GM18858 (cell line): ENCODE measurements at regions not wholly inside any gene's neighbourhood (a gene's known extent, or its start where the extent isn't known, plus 50 kb on each side); places are given as distances from the start of the nearest gene placed in this dataset.

Experiments used
- ATAC-seq: cut with Tn5 transposase; IDR thresholded peaks from one replicate; pipeline ENCODE4 v1.9.1; 2021; ENCODE audit not compliant: unreplicated experiment

DNA sequence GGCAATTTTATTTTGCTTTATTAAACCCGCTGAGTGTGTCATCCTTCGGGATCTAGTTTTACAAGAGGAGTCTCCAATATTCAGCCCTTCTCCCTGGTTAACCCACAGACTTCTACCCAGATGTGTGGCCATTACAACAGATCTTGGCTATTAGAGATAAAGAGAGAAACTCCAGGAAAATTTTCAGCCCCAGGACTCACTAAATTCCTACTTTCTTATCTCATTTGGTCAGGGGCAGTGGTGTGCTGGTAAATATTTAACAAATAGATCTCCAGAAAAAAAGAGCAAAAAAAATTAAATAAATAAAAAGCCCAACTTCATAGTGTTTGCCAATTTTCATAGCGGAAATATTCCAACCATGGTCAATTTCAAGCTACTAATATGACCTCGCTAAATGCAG is 168.4 kb downstream of the RND3 start:
- no peak for ATAC-seq

DNA sequence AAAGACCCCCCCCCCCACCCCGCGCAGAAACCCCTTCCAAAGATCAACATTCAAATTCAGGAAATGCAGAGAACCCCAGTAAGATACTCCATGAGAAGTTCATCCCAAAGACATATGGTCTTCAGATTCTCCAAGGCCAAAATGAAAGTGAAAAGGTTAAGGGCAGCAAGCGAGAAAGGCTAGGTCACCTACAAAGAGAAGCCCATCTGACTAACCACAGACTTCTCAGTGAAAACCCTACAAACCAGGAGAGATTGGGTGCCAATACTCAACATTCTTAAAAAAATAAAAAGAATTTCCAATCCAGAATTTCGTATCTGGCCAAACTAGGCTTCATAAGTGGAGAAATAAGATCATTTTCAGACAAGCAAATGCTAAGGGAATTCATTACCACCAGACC is 175.2 kb downstream of the RND3 start:
- ATAC-seq = no peak

DNA sequence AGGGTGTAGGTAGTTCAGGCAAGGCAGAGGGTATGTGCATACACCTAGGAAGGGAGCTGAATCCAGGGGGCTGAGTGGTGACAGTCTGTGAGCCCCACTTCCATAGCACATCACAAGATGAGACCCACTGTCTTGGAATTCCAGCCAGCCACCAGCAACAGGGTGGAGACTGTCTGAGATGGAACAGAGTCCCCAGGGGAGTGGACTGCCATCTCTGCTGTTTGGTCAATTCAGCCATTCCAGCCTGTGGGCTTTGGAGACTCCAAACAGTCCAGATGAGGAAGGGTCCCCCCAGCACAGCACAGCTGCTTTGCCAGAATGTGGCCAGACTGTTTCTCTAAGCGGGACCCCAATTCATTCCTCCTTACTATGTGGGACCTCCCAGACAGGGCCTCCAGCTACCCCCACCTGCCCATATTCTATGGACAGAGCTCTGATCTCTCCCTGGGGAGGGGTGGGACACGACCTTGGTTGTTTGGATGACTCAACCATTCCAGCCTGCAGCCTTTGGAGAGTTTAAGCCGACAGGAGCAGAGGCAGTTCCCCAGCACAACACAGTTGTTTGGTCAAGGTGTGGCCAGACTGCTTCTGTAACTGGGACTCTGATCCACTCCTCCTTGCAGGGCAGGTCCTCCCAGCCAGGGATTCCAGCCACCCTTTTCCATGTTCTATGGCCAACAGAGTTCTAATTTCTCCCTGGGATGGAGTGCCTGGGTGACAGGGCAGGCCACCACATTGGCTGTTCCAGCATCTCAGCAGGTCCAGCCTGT is 178.0 kb downstream of the RND3 start:
- ATAC-seq = no peak

DNA sequence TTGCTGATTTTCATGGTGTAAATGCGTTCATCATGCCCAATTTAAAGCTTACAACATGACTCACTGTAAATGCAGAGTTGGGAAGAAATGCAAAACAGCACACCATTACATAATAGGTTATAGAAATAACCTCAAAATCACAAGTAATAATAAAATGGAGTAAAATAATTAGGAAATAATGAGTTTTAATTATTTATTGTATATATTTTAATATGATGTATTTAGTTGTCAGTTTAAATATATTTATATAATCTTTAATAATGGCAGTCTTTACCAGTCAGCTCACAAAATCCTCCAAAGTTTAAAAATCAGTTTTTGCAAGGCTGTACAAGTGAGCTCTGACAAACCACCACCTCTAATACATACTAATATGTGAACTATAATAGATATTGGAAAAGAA is 180.2 kb downstream of the RND3 start:
- no peak for ATAC-seq

DNA sequence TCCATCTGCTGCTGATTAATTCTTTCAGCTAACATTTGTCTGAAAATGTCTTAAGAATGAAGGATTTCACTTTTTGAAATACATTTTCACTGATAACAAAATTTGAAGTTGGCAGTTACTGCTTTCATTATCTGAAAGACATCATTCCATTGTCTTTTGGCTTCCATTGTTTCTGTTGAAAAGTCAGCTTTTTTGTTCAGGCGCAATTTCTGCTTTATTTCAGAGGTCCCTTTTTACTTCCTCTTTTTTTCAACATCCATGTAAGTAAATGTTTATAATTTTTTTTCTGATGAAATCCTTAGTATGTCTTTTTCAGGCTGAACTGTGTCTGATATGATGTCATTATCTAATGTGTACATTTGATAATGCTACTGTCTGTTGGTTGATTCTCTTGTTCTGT is 184.2 kb downstream of the RND3 start:
- ATAC-seq = no peak

DNA sequence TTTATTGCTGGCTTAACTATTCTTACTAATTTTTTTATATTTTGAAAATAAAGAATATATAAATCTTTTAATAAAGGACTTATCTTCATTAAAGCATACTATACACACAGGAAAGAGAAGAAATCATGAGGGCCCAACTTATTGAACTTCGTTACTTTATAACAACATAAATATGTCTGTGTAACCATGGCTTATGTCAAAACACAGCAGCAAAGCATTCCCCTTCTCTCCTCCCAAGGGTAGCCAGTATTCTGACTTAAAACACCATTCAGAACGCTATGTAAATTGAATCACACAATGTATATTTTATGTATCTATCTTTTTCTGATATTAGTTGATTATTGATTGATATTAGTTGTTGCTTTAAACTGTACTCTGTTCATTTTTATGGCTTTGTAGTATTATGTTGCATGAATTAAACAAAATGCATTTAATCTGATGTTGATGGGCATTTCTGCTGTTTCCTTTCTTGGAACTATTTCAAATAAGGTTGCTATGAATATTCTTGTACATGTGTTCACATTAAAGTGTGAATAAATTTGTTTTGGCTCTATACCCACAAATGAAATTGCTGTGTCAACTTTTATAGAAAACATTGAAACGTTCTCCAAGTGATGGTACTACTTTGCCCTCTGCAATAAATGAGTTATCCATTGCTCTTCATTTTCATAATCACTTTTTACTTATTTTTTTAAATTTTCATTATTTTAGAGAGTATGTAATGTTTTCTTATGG is 188.7 kb downstream of the RND3 start:
- no peak for ATAC-seq

DNA sequence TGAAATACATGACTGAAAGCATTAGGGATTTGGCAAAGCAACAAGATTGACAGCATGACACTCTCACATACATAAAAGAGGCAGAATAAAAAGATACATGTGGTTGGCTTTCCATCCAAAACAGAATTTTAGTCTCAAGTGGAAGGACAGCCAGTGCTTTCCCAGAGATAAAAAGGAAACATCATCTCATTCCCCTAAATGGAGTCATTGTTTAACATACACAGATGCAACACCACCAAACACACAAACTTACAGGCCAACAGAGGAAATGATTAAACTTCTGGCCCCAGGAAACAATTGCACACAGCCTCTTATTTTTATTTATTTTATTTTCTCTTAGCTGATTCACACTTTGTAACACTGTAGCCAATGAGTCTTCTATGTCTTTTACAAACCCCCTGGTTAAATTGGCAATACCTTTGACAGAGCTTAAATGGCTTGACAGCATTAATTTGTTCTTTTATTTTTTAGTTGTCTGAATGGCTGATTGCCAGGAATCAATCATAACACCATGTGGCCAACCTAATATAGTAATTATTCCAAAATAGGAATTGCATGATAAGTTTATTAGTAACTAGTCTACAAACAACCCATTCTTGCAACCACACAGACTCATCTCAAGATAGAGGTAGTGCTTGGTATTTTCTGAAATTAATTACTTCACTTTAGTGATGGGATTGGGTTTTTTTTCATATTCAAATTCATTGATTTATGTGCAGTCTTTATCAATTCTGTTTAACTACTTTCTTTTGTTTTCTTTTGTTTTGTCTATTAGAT is 190.5 kb downstream of the RND3 start:
- ATAC-seq = no peak

DNA sequence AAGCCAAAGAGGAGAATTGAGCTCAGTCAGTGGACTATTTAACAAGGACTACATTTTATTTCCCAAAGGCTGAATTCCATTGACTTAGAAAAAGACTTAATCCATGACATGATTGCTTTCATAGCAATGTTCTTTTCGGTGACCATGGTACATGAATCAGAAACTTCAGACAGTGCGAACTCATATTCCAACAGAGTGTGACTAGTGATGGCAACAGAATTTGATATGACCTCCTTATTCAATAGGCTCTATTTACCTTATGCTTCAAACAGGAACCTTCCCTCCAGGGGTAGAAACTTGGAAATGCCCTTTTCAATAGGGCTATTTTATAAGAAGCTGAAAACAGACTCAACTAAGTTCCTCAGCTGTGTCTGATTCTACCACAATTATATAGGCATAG is 191.9 kb downstream of the RND3 start:
- no peak for ATAC-seq

DNA sequence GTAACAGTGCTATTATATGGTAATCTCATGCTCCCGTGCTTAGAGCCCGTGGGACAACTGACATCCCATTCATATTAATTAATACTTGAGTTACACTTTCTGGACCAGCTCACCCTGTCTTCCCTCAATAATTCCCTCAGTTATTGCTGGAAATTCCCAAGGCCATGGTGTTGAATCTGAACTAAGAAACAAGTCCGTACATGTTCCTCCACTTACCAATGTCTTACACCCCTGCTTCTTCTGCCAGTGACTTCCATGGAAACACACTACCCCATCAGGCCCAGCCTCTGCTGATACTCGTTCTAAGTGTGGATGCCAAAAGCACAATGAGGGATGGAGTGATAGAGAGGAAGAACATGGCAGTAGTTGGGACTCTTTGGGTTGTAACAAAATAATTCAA is 193.7 kb downstream of the RND3 start:
- ATAC-seq = no peak

DNA sequence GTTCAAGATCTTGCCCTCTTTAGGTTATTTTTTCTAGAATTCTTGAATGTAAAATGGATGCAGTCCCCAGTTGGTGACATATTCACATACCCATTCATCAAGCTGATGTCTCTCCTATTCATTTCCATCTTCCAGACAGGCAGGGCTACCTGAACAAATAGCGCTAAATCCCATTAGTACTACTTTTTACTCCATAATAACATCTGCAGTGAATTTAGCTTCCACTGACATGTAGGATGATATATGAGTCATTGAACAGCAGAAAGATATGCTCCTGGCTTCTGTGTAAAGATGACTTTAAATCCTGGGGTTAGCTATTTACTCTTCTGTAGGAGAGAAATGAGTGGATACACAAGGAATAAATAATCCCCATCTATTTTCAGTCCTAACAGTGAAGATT is 194.7 kb downstream of the RND3 start:
- no peak for ATAC-seq

DNA sequence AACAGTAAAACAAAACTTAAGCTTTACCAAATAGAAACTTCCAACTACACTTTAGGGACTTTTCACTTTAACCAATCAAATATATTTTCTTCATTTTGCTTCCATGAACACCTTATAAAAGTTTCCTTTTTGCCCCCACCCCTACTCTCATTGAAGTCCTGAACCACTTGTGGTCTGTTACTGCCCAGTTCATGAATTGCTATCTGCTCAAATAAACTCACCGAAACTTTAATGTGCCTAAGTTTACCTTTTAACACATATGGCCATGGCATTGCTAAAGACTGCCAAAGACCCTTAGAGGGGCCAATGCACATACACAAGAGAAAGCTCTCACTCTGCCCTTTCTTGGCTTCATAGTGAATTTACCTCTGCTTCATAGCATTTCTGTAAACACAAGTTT is 195.3 kb downstream of the RND3 start:
- no peak for ATAC-seq

DNA sequence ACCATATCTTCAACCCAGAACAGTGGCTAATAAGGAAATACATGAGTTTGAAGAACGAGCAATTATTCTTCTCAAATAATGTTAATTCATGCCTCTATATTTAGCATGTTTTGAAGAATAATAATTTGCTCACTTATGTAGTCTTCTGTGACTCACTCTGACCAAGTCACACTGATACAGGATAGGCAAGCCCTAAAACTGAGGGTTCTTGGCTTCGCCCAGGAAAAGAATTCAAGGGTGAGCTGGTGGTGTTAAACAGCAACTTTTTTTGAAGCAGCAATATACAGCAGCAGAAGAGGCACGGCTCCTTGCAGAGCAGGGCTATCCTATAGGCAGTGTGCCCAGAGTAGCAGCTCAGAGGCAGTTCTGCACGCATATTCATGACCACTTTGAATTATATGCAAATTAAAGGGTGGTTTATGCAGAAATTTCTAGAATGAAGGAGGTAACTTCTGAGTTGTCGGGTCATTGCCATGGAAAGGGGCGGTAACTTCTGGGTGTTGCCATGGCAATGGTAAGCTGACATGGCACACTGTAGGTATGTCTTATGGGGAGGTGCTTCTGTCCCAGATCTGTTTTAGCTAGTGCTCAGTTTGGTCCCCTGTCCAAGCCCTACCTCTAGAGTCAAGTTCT is 200.6 kb downstream of the RND3 start:
- ATAC-seq = no peak

DNA sequence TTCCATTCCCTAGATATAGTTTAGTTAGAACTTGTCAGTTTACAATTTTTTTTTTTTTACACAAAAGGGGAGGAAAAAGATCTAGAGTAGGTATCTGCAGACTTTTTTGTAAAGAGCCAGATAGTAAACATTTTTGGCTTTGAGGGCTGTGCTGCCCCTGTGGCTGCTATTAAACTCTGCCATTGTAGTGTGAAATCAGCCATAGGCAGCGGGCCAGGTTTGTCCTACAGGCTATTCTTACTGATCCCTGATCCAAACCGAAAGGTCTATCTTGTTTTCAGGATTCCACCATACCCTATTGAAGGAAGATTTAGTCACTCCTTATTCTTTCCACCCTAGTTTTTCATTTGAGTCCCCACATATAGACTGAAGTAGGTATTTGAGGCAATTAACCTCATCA is 203.4 kb downstream of the RND3 start:
- no peak for ATAC-seq

DNA sequence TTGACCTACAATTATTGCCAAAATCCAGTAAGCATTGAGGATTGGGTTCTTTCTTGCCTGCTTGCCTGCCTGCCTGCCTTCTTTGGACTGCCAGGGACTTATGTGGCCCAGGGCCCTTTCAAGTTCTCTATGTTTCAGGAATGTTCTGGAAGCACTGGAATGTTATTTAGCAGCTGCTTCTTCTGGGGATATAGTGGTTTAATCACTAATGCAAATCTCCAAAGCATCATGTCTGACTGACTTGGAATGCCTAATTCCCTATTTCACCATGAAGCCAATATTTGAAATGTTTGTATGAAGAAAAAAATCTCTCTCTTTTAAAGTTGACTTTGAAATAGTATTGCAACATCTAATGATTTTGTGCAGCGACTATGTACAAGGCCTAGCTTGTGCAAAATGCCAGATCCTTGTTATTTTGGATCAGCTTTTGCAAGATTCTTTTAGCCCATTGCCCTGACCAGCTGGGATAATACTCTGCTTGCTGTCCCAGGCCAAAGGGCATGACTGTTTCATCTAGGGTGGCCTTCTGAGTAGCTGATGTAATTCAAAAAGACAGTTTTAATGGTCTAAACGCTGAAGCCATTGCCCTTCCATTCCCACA is 204.6 kb downstream of the RND3 start:
- ATAC-seq = no peak

DNA sequence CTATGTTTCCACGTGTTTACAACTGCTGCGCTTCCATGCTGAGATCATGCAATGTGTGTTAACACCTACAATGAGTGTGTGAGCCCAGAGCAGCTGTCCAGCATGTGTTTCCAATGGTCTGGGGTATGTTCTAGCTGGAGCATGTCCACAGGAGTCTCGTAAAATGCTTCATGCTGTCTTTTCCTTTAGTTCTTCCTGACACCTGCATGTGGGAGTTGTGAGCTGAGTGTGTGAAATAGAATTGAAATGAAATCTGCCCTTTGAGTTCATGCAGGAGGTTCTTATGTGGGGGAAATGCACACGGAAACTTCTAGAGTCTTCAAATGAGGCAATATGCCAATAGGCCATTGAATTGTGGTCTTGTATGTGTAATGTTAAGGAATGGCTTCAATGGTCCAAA is 205.1 kb downstream of the RND3 start:
- no peak for ATAC-seq

DNA sequence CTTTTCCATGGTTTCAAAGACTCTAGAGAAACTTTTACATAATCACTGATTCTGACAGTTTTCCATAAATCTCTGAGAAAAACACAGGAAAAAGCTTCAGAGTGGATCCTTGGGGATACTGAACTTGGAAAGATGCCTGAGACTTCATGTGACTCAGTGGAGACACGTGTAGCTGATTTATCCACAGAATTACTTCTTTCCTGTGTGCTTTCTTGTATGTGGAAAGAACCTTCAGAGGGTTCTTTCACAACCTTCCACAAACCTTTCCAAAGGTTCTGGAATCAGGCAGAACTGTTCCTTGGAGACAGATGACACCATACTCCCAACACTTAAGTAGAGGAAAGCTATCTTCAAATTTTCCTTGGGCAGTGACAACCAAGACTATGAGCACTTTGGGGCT is 207.2 kb downstream of the RND3 start:
- no peak for ATAC-seq

DNA sequence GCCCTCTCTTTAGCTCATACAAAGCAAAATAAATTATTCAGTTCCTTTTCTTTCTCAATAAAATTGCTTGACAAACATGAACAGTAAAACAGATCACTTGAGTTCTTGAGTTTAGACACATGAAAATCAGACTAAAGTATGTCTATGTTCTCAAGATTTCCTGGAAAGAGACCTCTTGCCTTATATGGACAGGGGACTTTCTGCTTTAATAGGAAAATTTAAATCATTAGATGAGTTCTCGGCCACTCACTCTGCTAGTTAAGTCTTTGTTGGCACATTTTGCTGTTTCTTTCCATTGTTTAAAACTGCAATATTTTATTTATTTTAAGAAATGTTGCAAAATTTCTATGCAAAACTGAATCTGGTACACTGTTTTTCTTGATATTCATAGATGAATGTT is 207.8 kb downstream of the RND3 start:
- no peak for ATAC-seq

DNA sequence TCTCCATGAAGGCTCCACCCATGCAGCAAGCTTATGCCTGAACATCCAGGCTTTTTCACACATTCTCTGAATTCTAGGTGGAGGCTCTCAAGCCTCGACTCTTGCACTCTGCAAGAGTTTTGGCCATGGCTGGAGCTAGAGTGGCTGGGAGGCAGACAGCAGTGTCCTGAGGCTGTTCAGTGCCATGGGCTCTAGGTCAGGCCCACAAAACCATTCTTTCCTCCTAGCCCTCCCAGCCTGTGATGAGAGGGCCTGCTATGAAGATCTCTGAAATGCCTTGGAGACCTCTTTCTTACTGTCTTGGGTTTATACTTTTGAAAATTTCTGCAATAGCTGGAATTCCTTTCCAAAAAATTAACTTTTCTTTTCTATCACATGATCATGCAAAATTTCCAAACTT is 210.7 kb downstream of the RND3 start:
- no peak for ATAC-seq

DNA sequence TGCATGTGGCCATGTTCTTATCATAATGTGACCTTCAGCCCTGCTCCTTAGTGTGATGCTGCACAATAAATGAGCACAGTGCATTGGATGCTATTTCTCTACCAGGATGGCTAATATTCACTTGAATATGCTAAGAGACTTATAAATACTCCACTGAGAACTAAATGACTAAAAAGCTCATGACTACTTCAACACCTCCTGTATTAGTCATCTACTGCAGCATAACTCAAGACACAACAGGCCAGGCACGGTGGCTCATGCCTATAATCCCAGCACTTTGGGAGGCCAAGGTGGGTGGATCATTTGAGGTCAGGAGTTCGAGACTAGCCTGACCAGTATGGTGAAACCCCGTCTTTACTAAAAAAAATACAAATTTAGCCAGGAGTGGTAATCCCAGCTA is 213.4 kb downstream of the RND3 start:
- no peak for ATAC-seq

DNA sequence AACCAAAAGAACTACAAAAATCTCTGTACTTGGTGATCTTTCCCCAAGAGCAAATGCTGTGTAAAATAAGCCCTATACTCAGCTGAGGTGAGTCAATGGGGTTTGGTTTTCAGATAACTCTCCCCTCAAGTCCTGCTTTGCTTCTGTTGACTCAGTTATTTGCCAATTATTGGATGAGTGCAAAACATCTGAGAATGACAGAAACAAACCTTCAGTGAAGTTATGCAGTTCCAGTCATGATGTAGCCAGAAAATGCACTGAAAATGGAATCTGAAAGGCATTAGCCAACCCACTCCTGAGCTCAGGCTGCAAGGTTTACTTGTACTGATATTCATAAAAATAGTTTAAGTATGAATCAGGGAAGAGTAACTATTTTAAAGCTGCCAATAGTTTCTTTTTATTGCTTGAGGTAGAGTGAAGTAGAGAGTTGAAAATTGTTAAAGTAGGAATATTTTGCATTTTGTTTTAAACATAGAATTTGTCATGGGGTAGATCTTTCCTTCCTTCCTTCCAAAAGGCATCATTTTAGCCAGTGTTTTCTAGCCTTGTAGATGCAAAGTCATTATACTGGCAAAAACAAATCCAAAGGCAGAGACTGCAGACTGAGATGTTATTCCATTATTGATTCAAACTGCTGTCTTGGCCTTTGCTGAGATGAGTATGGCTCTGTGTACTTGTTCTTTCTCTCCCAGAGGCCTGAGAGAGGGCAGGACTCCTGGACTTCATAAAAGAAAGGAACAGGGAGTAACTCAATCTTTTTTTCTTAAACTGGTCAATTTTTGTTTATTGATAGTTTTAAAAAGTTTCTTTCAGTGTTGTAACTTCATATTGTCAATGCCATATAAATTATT is 215.3 kb downstream of the RND3 start:
- ATAC-seq = no peak
